ENCODE measurements at regions not wholly inside any gene's neighbourhood (a gene's known extent, or its start where the extent isn't known, plus 50 kb on each side); places are given as distances from the start of the nearest gene placed in this dataset.

DNA sequence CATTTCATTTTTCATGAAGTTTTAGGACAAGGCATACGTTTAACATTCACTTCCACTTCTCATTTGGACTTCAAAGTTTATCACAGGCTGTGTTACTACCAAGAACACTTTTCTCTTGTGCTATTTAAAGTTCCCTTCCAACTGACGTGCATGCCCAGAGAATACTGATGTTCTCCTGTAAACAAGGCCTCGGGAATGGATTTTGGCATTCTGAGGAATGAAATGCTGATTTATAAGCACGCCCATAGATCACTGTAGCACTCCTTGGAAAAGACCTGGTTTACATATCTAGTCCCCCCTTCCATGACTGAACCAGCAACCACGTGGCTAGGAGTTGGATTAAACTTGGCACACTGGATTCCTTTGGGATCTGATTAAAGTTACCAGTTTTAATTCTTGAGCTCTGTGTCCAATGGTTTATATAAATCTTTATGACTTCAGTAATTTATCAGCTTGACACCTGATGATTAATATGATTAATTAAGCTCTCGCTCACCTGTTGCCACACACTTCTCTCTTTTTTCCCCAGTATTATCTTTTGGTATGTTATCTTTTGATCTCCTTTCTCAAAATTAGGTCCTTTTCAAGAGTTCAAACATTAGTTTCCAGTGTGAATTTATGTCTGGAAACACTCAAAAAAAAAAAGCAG, 122.4 kb upstream of the HAND2 start:
- Histone ChIP-seq H3K4me3 (replicated peaks in 1 of 2; ENCODE audit: low read depth in 1 of 2, low read length in 2 of 2) (no peak overlapping the region), H3K9me2 (ENCODE audit: insufficient read depth) (no peaks in the 10 kb centered on the region), H3K9me3 (ENCODE audit: control insufficient read depth in 1 of 2, insufficient read depth in 1 of 2, low read depth in 1 of 2, low read length in 2 of 2) (no peaks in the 10 kb centered on the region), H3K4me2 (ENCODE audit: low read length) (no peak overlapping the region), H3K4me1 (ENCODE audit: control insufficient read depth in 1 of 2, insufficient read depth in 2 of 2, low read length in 2 of 2) (no peaks in the 10 kb centered on the region), H3K27me3 (ENCODE audit: insufficient read depth, low read length) (0 out of 2 replicates have a peak, but pooled peaks cover 6% of the 10 kb centered on the region), H3K9ac (ENCODE audit: low read length) (no peak overlapping the region), H2AFZ (ENCODE audit: low read depth, low read length, poor library complexity, severe bottlenecking) (no peak overlapping the region), H4K20me1 (ENCODE audit: insufficient read depth) (no peaks in the 10 kb centered on the region), H3K36me3 (ENCODE audit: control insufficient read depth in 1 of 2, insufficient read depth in 2 of 2, low read length in 2 of 2) (no peaks in the 10 kb centered on the region), H3K27ac (ENCODE audit: low read depth, low read length) (no peak overlapping the region), H3K79me2 (ENCODE audit: insufficient read depth, low read length) (no peaks in the 10 kb centered on the region)
- POLR2A ChIA-PET = no interaction called here
- intact Hi-C loops (cut with micrococcal nuclease) = no loop called here
- no TSS peak for BruUV-seq (replicated peaks)
- ATAC-seq (no peak), DNase-seq (ENCODE audit: low read depth, low spot score) (no peak)
- TF ChIP-seq FOSL1 (IDR thresholded peaks at IDR 0.05; ENCODE audit: low read depth) (no peak), RAD21 (IDR thresholded peaks at IDR 0.05; ENCODE audit: low read depth) (no peak), TCF7L2 (IDR thresholded peaks at IDR 0.05; ENCODE audit: borderline replicate concordance, extremely low read depth, insufficient read depth, insufficient read length) (no peak)
- TF ChIP-seq, protein P1, sequence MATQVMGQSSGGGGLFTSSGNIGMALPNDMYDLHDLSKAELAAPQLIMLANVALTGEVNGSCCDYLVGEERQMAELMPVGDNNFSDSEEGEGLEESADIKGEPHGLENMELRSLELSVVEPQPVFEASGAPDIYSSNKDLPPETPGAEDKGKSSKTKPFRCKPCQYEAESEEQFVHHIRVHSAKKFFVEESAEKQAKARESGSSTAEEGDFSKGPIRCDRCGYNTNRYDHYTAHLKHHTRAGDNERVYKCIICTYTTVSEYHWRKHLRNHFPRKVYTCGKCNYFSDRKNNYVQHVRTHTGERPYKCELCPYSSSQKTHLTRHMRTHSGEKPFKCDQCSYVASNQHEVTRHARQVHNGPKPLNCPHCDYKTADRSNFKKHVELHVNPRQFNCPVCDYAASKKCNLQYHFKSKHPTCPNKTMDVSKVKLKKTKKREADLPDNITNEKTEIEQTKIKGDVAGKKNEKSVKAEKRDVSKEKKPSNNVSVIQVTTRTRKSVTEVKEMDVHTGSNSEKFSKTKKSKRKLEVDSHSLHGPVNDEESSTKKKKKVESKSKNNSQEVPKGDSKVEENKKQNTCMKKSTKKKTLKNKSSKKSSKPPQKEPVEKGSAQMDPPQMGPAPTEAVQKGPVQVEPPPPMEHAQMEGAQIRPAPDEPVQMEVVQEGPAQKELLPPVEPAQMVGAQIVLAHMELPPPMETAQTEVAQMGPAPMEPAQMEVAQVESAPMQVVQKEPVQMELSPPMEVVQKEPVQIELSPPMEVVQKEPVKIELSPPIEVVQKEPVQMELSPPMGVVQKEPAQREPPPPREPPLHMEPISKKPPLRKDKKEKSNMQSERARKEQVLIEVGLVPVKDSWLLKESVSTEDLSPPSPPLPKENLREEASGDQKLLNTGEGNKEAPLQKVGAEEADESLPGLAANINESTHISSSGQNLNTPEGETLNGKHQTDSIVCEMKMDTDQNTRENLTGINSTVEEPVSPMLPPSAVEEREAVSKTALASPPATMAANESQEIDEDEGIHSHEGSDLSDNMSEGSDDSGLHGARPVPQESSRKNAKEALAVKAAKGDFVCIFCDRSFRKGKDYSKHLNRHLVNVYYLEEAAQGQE (IDR thresholded peaks at IDR 0.05; ENCODE audit: low read depth) = no peak
- RAD21 ChIA-PET (ENCODE audit: low non-redundant PET in 1 of 2, low total read pairs in 2 of 2, uncharacterized antibody in 2 of 2, unreplicated experiment in 2 of 2) = no interaction called here
- CTCF ChIA-PET = no interaction called here

DNA sequence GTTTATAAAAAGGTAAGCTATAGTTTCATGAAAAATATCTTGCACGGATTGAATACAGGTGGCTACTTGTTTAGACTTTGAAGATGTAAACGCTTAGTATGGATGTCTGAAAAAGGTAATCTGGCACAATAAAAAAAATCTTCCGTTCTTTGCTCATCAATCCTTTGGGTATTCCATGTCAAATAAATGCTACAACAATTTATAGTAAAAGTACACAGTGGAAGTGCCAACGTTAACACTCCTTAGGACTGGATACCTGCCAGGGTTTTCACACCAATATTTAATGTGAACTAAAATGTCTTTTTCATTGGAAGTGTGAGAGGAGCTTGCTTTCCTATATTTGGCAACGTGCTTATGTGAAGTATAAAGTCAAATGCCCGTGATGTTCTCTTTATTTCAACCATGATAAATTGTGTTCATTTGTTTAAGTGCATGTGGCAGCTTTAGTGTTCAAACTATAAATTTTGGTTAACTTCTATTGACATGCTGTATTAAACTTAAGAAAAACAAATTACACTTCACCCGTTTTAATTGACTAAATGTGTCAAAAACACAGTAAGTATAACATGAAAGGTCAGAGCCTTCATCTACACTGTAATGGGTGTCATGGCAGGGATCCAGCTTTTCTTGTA, 121.7 kb upstream of the HAND2 start:
- H3K27ac ChIP-seq (ENCODE audit: low read depth, low read length) = no peak overlapping the region
- intact Hi-C loops (cut with micrococcal nuclease) = no loop called here
- POLR2A ChIA-PET = no interaction called here
- TF ChIP-seq, protein P2, sequence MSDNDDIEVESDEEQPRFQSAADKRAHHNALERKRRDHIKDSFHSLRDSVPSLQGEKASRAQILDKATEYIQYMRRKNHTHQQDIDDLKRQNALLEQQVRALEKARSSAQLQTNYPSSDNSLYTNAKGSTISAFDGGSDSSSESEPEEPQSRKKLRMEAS (IDR thresholded peaks at IDR 0.05) = no peak
- TF ChIP-seq FOSL1 (IDR thresholded peaks at IDR 0.05; ENCODE audit: low read depth) (no peak), EGR1 (IDR thresholded peaks at IDR 0.05; ENCODE audit: low read depth) (no peak), SRF (IDR thresholded peaks at IDR 0.05; ENCODE audit: low read depth) (no peak), ZFX (IDR thresholded peaks at IDR 0.05) (no peak)
- TF ChIP-seq, protein P3, sequence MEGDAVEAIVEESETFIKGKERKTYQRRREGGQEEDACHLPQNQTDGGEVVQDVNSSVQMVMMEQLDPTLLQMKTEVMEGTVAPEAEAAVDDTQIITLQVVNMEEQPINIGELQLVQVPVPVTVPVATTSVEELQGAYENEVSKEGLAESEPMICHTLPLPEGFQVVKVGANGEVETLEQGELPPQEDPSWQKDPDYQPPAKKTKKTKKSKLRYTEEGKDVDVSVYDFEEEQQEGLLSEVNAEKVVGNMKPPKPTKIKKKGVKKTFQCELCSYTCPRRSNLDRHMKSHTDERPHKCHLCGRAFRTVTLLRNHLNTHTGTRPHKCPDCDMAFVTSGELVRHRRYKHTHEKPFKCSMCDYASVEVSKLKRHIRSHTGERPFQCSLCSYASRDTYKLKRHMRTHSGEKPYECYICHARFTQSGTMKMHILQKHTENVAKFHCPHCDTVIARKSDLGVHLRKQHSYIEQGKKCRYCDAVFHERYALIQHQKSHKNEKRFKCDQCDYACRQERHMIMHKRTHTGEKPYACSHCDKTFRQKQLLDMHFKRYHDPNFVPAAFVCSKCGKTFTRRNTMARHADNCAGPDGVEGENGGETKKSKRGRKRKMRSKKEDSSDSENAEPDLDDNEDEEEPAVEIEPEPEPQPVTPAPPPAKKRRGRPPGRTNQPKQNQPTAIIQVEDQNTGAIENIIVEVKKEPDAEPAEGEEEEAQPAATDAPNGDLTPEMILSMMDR (IDR thresholded peaks at IDR 0.05 in 2 of 3, conservative IDR thresholded peaks at IDR 0.05 in 1 of 3; ENCODE audit: borderline replicate concordance in 1 of 3, insufficient read depth in 1 of 3, low read depth in 2 of 3, low read length in 2 of 3) = no peak
- DNase-seq (ENCODE audit: low read depth, low spot score) = no peak
- H3K4me3 ChIP-seq (replicated peaks in 1 of 2; ENCODE audit: low read depth in 1 of 2, low read length in 2 of 2) = no peak overlapping the region
- RAD21 ChIA-PET (ENCODE audit: low non-redundant PET in 1 of 2, low total read pairs in 2 of 2, uncharacterized antibody in 2 of 2, unreplicated experiment in 2 of 2) = no interaction called here
- no peak overlapping the region for H3K4me2 ChIP-seq (ENCODE audit: low read length)
- no TSS peak for BruUV-seq (replicated peaks)
- H3K9ac ChIP-seq (ENCODE audit: low read length) = no peak overlapping the region
- H3K9me2 ChIP-seq (ENCODE audit: insufficient read depth) = no peaks in the 10 kb centered on the region
- no peaks in the 10 kb centered on the region for H3K9me3 ChIP-seq (ENCODE audit: control insufficient read depth in 1 of 2, insufficient read depth in 1 of 2, low read depth in 1 of 2, low read length in 2 of 2)
- no peaks in the 10 kb centered on the region for H4K20me1 ChIP-seq (ENCODE audit: insufficient read depth)
- 0 out of 2 replicates have a peak, but pooled peaks cover 2% of the 10 kb centered on the region for H3K27me3 ChIP-seq (ENCODE audit: insufficient read depth, low read length)
- H3K79me2 ChIP-seq (ENCODE audit: insufficient read depth, low read length) = no peaks in the 10 kb centered on the region
- ATAC-seq = no peak
- no peak overlapping the region for H2AFZ ChIP-seq (ENCODE audit: low read depth, low read length, poor library complexity, severe bottlenecking)
- no peaks in the 10 kb centered on the region for H3K36me3 ChIP-seq (ENCODE audit: control insufficient read depth in 1 of 2, insufficient read depth in 2 of 2, low read length in 2 of 2)
- no peaks in the 10 kb centered on the region for H3K4me1 ChIP-seq (ENCODE audit: control insufficient read depth in 1 of 2, insufficient read depth in 2 of 2, low read length in 2 of 2)
- CTCF ChIA-PET = no interaction called here
